ENCODE measurements at regions not wholly inside any gene's neighbourhood (a gene's known extent, or its start where the extent isn't known, plus 50 kb on each side); places are given as distances from the start of the nearest gene placed in this dataset.

- Histone ChIP-seq H3K4me2 (no peak overlapping the region), H3K4me3 (no peak overlapping the region), H3K27ac (no peak overlapping the region), H3K9me3 (replicated peaks in 1 of 11) (no peaks in the 10 kb centered on the region), H3K9ac (no peak overlapping the region), H4K20me1 (no peaks in the 10 kb centered on the region), H3K4me1 (no peaks in the 10 kb centered on the region), H3K27me3 (no peaks in the 10 kb centered on the region), H3K36me3 (no peaks in the 10 kb centered on the region)
- TF ChIP-seq Cebpa-rat (IDR thresholded peaks at IDR 0.05): no peak
Measured at GRCh38 chr12:13462450-13462849, 265.9 kb downstream of the EMP1 start.

DNA sequence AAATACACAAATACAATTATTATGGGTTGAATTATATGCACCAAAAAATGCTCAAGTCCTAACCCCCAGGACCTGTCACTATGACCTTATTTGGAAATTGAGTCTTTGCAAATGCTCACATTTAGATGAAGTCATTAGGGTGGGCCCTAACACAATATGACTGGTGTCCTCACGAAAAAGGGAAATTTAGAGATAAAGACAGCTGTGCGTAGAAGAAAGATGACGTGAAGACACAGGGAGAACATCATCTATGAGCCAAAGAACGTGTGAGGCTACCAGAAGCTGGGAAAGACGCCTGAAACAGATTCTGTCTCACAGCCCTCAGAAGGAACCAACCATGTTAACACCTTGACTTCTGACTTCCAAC lies 259.2 kb downstream of the EMP1 start:
- no peaks in the 10 kb centered on the region for H4K20me1 ChIP-seq
- H3K4me3 ChIP-seq: no peak overlapping the region
- no peak overlapping the region for H3K4me2 ChIP-seq

DNA sequence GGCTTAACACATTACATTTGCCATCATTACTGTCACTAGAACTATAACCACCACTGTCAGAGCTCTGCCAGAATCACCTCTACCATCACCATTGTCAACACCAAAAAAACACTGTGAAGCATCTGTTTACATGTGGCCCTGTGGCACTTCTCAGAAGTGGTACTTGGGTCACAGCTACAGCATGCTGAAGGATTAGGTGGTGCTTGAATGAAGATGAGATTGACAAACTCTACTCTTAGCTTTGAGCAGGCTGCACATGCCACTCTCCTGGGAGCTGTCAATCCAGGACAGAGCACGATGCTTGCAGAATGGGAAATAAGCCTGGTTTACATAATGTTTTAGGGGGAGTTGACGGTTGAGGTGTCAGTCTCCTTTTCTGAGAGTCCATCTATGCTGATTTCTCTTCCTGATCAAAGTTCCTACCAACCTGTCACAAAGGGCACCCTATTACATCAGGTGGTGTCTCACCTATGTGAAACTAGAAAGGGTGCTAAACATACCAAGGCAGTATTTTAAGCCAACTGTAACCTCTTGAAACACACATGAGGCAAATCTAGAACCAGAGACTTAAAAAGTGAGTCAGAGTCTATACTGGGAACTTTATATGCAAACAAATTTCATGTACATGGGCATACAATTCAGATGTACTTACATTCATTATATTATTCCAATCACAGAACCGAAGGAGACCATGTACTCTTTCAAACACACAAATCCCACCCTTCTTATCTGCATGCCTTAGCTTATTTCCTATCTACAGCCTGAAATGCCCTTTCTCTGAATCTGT lies 258.7 kb downstream of the EMP1 start:
- no peak for TF ChIP-seq Cebpa-rat (IDR thresholded peaks at IDR 0.05)
- H3K4me3 ChIP-seq: no peak overlapping the region

More for the DNA sequence above, 259.2 kb downstream of the EMP1 start:
- no peak overlapping the region for H3K27ac ChIP-seq
- H3K36me3 ChIP-seq: no peaks in the 10 kb centered on the region
- H3K27me3 ChIP-seq: no peaks in the 10 kb centered on the region
- H3K9ac ChIP-seq: no peak overlapping the region
- H3K9me3 ChIP-seq (replicated peaks in 1 of 11): no peaks in the 10 kb centered on the region; a peak in 1 of 22 replicates
- TF ChIP-seq Cebpa-rat (IDR thresholded peaks at IDR 0.05): no peak
- H3K4me1 ChIP-seq: peaks cover 0 to 8% (median 3%) of the 10 kb centered on the region in 10 experiments; a peak in 7 of 20 replicates

GRCh38 chr12:13452955-13453570 lies 256.5 kb downstream of the EMP1 start:
- peaks cover 0 to 8% (median 3%) of the 10 kb centered on the region in 10 experiments; a peak in 7 of 20 replicates for H3K4me1 ChIP-seq
- H3K4me2 ChIP-seq: no peak overlapping the region
- no peaks in the 10 kb centered on the region for H4K20me1 ChIP-seq
- no peak overlapping the region for H3K27ac ChIP-seq
- no peak overlapping the region for H3K4me3 ChIP-seq
- no peaks in the 10 kb centered on the region for H3K27me3 ChIP-seq
- no peak overlapping the region for H3K9ac ChIP-seq
- no peak for TF ChIP-seq Cebpa-rat (IDR thresholded peaks at IDR 0.05)
- no peaks in the 10 kb centered on the region for H3K36me3 ChIP-seq
- H3K9me3 ChIP-seq (replicated peaks in 1 of 11): no peaks in the 10 kb centered on the region; a peak in 1 of 22 replicates

More for the DNA sequence above, 258.7 kb downstream of the EMP1 start:
- Histone ChIP-seq H3K36me3 (no peaks in the 10 kb centered on the region), H4K20me1 (no peaks in the 10 kb centered on the region), H3K27me3 (no peaks in the 10 kb centered on the region), H3K4me1 (peaks cover 0 to 8% (median 3%) of the 10 kb centered on the region in 10 experiments; a peak in 7 of 20 replicates), H3K4me2 (no peak overlapping the region), H3K27ac (no peak overlapping the region), H3K9me3 (replicated peaks in 1 of 11) (no peaks in the 10 kb centered on the region; a peak in 1 of 22 replicates), H3K9ac (no peak overlapping the region)

GRCh38 chr12:13451776-13452175 lies 255.2 kb downstream of the EMP1 start:
- Histone ChIP-seq H3K27me3 (no peaks in the 10 kb centered on the region), H3K27ac (no peak overlapping the region), H3K4me1 (peaks cover 0 to 8% (median 3%) of the 10 kb centered on the region in 10 experiments; a peak in 7 of 20 replicates), H4K20me1 (no peaks in the 10 kb centered on the region), H3K4me3 (no peak overlapping the region), H3K9me3 (replicated peaks in 1 of 11) (no peaks in the 10 kb centered on the region; a peak in 1 of 22 replicates), H3K9ac (no peak overlapping the region), H3K36me3 (no peaks in the 10 kb centered on the region), H3K4me2 (peak overlapping the region in 6 of 11 experiments; percentile 5 to 23 (median 13); a peak in 4 of 22 replicates)
- no peak for TF ChIP-seq Cebpa-rat (IDR thresholded peaks at IDR 0.05)

DNA sequence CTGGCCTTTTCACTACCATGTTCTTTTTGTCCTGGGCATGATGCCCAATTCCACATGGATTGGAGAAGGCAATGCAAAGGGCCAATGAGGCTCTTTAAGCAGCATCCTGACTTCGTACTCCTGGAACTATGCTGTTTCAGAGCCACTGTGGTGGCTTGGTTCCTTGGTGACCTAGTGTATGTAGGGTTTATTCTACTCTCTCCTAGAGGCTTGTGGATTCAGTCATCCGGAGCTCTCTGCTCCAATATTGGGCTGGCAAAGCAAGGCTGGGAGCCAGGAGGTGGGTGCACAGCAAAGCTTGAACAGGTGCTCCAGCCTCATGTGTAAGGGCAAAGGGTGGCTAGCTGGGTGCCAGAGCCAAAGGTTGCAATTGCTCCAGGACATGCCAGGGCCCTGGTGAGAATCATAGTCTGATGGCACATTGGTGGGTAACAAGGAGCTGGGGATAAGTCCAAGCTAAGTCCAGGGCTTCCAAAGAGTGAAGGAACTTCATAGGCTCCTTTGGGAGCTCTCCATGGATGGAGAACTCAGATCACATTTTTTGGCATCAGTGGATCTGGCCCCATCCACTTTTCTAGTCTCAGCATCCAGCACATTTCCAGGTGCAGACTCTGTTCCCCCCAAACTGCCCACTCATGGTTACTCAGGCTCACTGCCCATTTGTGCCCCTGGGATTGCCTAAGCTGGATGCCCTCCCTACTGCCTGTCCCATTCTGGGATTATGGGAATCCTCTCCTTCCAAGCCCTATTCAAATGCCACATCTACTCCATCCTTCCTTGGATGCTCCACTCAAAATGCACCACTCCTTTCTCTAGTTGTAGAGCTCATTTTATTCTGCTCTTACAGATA lies 253.9 kb downstream of the EMP1 start:
- H3K9me3 ChIP-seq (replicated peaks in 1 of 11): no peaks in the 10 kb centered on the region; a peak in 1 of 22 replicates
- no peak overlapping the region for H3K4me2 ChIP-seq
- no peaks in the 10 kb centered on the region for H3K27me3 ChIP-seq
- H3K4me3 ChIP-seq: no peak overlapping the region
- H3K9ac ChIP-seq: no peak overlapping the region
- peaks cover 0 to 8% (median 3%) of the 10 kb centered on the region in 10 experiments; a peak in 7 of 20 replicates for H3K4me1 ChIP-seq
- TF ChIP-seq Cebpa-rat (IDR thresholded peaks at IDR 0.05): no peak
- H3K36me3 ChIP-seq: no peaks in the 10 kb centered on the region
- H3K27ac ChIP-seq: no peak overlapping the region
- H4K20me1 ChIP-seq: no peaks in the 10 kb centered on the region

DNA sequence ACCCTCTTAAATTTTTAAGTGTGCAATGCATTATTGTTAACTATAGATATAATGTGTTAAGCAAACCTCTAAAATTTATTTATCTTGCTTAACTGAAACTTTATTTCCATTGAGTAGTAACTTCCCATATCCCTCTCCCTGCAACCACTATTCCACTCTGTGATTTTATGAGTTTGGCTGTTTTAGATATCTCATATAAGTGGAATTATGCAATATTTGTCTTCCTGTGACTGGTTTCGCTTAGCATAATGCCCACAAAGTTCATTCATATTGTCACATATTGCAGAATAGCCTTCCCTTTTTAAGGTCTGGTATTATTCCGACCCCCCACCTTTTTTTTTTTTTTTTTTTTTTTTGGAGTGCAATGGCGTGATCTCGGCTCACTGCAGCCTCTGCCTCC lies 247.6 kb downstream of the EMP1 start:
- Histone ChIP-seq H3K9me3 (replicated peaks in 1 of 11) (no peaks in the 10 kb centered on the region), H3K4me2 (no peak overlapping the region), H3K27me3 (no peaks in the 10 kb centered on the region), H3K36me3 (no peaks in the 10 kb centered on the region), H3K9ac (no peak overlapping the region), H3K4me3 (no peak overlapping the region), H3K27ac (no peak overlapping the region), H3K4me1 (no peaks in the 10 kb centered on the region; a peak in 1 of 20 replicates), H4K20me1 (no peaks in the 10 kb centered on the region)
- no peak for TF ChIP-seq Cebpa-rat (IDR thresholded peaks at IDR 0.05)

DNA sequence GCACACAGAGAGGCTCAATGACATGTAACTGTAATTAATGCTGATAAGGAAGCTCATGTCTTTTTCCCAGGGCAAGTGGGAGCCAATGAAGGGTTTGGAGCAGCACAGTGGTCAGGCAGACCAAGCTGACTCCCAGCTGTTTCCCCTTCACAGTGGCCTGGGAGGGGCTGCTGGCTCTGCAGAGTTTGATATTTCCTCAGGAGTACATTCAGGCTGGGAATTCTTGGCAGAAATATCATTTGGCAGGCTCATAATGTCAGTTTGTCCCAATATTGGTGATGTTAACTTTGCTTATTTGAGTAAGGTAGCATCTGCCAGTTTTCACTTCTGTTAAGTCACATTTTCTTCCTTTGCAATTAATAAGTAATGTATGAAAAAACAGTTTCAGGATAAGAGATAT lies 247.0 kb downstream of the EMP1 start:
- Histone ChIP-seq H3K4me1 (no peaks in the 10 kb centered on the region; a peak in 1 of 20 replicates), H3K9ac (no peak overlapping the region), H4K20me1 (no peaks in the 10 kb centered on the region), H3K4me2 (no peak overlapping the region), H3K36me3 (no peaks in the 10 kb centered on the region), H3K27ac (no peak overlapping the region), H3K27me3 (no peaks in the 10 kb centered on the region), H3K9me3 (replicated peaks in 1 of 11) (no peaks in the 10 kb centered on the region), H3K4me3 (no peak overlapping the region)
- no peak for TF ChIP-seq Cebpa-rat (IDR thresholded peaks at IDR 0.05)

GRCh38 chr12:13443028-13443427 lies 246.5 kb downstream of the EMP1 start:
- Histone ChIP-seq H3K36me3 (no peaks in the 10 kb centered on the region), H3K4me2 (no peak overlapping the region), H3K27ac (no peak overlapping the region), H3K27me3 (no peaks in the 10 kb centered on the region), H3K9ac (no peak overlapping the region), H3K4me1 (no peaks in the 10 kb centered on the region; a peak in 1 of 20 replicates), H4K20me1 (no peaks in the 10 kb centered on the region), H3K4me3 (no peak overlapping the region), H3K9me3 (replicated peaks in 1 of 11) (no peaks in the 10 kb centered on the region)
- TF ChIP-seq Cebpa-rat (IDR thresholded peaks at IDR 0.05): no peak

Data from BLaER1 treated with 17β-estradiol and CSF1 and Interleukin-3, amounts not matched to agents 10 nM and 100 nM (cell line).